Cardiac fibroblast (primary cell): ENCODE measurements at regions not wholly inside any gene's neighbourhood (a gene's known extent, or its start where the extent isn't known, plus 50 kb on each side); places are given as distances from the start of the nearest gene placed in this dataset.

Source experiments
- DNase-seq, 2 donors: peaks; one replicate each; pipeline versions ENCODE4 v3.0.0 to v3.0.0-alpha.2; 2010; ENCODE audit warnings: low read depth in 2 of 2
- H3K4me3 ChIP-seq, 2 donors: replicated peaks in 1 of 2; 1 replicate in 1 of 2; 2 replicates in 1 of 2; pipeline ENCODE4 v1.5.1; 2011; ENCODE audit warnings: low read depth in 2 of 2, low read length in 2 of 2, mild to moderate bottlenecking in 2 of 2, moderate library complexity in 1 of 2
- TF ChIP-seq, protein P1 (sequence below): IDR thresholded peaks from one replicate; pipeline ENCODE4 v1.5.1; 2011; ENCODE audit warnings: low read depth, mild to moderate bottlenecking, low read length, inconsistent platforms

GRCh38 chr7:33802600-33802999 is 102.7 kb upstream of the BMPER start:
- TF ChIP-seq, protein P1, sequence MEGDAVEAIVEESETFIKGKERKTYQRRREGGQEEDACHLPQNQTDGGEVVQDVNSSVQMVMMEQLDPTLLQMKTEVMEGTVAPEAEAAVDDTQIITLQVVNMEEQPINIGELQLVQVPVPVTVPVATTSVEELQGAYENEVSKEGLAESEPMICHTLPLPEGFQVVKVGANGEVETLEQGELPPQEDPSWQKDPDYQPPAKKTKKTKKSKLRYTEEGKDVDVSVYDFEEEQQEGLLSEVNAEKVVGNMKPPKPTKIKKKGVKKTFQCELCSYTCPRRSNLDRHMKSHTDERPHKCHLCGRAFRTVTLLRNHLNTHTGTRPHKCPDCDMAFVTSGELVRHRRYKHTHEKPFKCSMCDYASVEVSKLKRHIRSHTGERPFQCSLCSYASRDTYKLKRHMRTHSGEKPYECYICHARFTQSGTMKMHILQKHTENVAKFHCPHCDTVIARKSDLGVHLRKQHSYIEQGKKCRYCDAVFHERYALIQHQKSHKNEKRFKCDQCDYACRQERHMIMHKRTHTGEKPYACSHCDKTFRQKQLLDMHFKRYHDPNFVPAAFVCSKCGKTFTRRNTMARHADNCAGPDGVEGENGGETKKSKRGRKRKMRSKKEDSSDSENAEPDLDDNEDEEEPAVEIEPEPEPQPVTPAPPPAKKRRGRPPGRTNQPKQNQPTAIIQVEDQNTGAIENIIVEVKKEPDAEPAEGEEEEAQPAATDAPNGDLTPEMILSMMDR = no peak
- peak in 1 of 2 donors; percentile 47 for DNase-seq
- no peak overlapping the region for H3K4me3 ChIP-seq

DNA sequence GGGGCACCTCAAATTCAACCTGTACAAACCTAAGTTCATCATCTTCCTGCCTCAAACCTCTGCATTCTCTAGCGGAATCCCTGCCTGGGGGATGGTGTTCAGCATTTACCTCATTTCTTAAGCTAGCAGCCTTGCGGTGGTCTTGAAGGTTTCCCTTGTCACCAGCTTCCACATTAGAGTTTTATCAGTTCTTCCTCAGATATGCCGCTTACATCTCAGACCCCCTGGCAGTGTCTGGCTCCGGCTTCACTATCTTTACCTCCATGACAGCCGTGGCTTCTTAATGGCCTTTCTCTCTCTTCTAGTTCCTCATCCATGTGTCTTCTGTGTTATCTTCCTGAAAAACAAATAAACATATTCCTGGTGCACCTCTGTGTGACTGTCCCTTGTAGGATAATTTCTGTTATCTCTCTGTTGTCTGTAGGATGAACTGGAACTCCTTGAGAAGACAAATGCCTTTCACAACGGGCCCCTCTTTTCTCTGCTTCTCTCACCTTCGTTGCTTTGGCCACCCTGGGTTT is 101.1 kb upstream of the BMPER start:
- H3K4me3 ChIP-seq = no peak overlapping the region
- DNase-seq = no peak
- TF ChIP-seq, protein P1 = no peak

DNA sequence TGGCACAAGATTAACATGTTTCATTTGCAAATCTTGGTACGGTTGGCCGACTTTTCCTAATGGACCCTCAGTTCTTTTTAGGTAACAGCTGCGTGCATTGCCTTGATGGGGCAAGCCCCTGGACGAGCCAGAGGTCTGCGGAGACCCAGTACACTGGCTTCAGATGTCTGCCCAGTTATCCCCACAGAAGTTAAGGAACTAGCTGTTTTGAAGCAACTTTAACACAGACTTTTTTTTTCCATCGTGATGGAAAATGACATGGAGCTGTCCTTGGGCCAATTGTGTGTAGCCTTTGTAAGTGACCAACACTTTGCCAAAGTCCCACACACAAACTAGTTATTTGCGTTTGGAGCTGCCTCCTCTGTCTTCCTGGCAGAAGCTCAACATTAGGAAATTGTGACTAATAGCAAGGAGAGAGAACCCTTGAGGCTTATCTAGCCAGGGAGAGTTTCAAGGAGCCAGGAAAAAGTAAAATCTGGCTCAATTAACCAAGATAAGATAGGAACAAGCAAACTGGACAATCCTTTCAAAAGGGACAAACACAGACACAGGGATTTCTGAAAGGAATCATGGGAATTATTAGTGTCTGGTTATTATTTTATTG is 99.6 kb upstream of the BMPER start:
- DNase-seq = peak; percentile 69 to 93
- TF ChIP-seq, protein P1 = no peak

GRCh38 chr7:33806298-33807154 is 98.8 kb upstream of the BMPER start:
- peak in 1 of 2 donors; percentile 62 for DNase-seq
- TF ChIP-seq, protein P1 = no peak
- no peak overlapping the region for H3K4me3 ChIP-seq

More for the DNA sequence above, 99.6 kb upstream of the BMPER start:
- no peak overlapping the region for H3K4me3 ChIP-seq

- H3K4me3 ChIP-seq = no peak overlapping the region
- TF ChIP-seq, protein P1 = no peak
- DNase-seq = no peak
Observed at GRCh38 chr7:33807155-33807530, 98.2 kb upstream of the BMPER start.

DNA sequence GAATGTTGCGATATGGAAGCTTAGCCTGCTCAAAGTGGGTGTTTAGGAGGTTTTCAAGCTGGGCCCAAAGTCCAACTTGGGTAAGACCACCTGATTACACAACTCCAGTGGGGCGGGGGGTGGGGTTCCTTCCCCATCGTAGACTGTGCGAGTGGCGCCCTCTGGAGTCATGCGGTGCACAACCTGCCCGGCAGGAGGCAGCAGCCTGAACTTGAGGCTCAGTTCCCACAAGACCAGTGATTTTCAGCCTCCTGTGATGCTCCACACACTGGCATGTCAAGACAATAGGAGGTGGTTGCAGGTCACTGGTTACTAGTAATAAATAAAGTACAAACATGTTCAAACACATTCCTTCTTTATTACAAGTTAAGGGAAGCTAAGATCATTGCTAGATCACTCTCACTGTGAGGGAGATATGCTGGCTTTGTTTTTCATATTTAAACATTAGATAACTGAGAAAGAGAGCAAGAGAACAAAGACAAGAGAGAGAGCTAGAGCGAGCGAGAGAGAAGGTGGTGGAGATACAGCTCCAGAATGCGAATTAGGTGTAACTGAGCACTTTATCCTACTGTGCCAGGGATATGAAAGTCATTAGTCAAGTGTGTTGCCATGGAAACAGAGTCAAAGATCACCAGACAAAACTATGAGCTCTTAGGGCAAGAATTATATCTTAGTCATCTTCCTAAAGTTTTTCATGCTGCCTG is 97.4 kb upstream of the BMPER start:
- DNase-seq = peak; percentile 83 to 94

More for the DNA sequence above, 97.4 kb upstream of the BMPER start:
- H3K4me3 ChIP-seq = no peak overlapping the region
- TF ChIP-seq, protein P1 = peak; percentile 60
